GM04504 (cell line): ENCODE measurements at regions not wholly inside any gene's neighbourhood (a gene's known extent, or its start where the extent isn't known, plus 50 kb on each side); places are given as distances from the start of the nearest gene placed in this dataset.

Experiments
- DNase-seq: peaks from one replicate; pipeline ENCODE4 v3.0.0-alpha.2; 2012; ENCODE audit warnings: low read depth

DNA sequence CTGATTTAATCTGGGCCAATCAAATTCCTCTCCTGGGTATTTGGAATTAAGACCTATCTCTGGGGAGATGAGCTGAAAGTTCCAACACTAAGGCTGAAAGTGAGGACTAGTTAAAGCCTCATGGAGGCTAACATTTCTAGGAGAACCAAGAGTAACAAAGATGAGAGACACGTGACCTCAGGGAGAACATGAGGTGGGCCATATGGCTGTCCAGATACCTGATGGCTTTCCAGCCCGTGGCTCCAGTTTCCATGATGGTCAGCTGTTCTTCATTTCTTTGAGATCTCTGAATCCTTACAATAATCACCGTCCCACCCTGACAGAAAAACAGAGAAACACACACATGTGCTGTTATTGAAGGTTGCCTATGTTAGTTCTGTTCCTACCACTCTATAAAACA, 66.1 kb downstream of the LEPR start:
- no peak for DNase-seq

DNA sequence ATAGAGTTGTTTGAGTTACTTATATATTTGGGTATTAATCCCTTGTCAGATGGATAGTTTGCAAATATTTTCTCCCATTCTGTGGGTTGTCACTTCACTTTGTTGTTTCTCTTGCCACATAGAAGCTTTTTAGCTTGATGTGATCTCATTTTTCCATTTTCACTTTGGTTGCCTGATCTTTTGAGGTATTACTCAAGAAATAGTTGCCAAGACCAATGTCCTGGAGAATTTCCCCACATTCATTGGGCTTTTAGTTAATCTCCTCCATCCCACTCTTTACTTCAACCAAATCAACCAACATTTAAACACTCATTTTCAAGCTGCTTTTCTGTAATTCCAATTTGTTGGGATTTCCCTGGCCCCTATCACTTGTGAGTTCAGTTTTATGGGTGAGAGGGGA, 69.0 kb downstream of the LEPR start:
- no peak for DNase-seq

DNA sequence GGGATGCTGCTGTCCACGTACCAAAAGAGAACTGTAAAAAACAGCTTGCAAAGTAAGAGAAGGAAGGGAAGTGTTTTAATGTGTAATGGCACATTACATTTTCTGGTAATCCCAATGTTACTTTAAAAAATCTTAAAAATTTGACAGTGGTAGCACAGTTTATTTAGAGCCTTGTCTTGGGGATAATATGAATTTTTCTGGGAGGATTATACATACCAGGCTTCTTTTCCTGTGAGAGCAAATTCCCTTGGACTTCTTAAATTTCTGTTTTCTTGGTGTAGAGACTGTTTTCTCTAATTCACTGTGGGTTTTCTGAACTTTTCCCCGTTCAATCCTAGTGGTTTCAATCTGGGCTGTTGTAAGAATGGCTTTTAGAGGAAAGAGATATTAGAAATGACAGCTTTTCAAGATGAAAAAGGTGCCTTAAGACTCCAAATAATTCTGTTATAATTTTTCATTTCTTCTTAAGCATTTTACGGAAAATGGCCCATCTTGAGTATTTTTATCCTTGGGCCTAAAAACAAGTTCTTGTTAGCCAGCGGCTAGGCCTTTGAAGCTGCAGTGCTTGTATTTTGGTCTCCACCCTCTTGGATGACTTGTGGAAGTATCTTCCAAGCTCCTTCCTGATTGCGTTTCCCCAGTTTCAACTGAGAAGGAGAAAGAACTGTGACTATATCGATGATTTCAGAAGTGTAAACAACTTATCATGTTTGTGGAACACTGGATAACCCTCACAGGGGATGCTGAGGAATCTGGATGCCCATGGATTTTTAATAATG, 70.0 kb downstream of the LEPR start:
- no peak for DNase-seq

DNA sequence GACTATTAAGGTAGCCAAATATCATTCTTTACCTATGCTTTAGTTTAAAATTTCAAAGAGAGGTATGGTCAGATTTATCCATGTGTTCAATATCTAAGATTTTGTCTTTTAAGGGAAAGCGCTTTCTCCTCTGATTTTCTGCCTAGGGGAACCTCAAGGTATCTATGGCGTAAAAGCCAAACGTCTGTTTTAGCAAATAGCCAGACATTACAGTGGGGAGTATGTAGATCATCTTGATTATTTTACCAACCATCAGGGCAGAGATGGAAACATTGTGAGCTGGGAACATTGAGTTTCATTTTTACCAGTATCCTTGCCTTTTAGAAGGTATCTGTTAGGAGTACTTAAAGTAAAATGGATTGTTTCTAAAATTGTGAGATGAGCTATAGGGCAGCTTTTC, 71.0 kb downstream of the LEPR start:
- DNase-seq = no peak

DNA sequence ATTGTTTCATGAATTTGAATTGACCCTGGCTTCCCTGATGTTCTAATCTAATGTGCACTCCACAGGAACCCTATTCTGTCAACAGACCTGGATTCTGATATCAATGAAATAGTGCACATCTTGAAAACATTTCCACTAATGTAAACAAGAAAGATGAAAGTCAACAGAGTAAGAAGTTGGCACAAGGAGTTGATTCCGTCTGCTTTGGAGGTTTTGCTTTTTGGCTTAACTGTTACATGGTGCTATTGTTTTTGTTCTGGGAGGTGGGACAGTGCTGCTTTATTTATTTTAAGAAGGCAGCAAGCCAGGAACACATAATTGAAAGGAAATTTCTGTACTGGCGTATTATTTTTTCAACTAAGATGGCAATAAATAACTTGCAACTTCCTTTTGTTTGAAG, 73.3 kb downstream of the LEPR start:
- no peak for DNase-seq

DNA sequence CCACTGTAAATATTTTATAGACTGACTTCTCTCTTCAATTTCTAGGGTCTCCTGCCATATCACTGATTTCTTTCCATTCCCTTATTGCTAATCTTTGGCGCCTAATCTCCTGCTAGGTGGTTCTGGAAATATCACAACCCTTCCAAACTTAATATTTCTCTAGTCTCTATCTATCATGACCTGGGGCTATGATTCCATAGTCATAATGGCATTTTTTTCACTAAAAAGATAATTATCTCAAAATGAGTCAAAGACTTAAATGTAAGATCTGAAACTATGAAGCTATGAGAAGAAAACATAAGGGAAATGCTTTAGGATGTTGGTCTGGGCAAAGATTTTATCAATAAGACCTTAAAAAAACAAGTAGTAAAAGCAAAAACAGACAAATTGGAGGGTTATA, 74.2 kb downstream of the LEPR start:
- DNase-seq = no peak

DNA sequence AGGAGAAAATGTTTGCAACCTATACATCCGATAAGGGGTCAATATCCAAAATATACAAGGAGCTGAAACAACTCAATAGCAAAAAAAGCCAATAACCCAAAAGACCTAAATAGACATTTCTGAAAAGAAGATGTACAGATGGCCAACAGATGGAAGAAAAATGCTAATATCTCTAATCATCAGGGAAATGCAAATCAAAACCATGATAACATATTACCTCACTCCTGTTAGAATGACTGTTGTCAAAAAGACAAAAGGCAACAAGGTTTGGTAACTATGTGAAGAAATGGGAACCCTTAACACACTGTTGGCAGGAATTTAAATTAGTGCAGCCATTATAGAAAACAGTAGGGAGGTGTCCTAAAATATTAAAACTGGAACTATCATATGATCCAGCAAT, 74.7 kb downstream of the LEPR start:
- DNase-seq = no peak

DNA sequence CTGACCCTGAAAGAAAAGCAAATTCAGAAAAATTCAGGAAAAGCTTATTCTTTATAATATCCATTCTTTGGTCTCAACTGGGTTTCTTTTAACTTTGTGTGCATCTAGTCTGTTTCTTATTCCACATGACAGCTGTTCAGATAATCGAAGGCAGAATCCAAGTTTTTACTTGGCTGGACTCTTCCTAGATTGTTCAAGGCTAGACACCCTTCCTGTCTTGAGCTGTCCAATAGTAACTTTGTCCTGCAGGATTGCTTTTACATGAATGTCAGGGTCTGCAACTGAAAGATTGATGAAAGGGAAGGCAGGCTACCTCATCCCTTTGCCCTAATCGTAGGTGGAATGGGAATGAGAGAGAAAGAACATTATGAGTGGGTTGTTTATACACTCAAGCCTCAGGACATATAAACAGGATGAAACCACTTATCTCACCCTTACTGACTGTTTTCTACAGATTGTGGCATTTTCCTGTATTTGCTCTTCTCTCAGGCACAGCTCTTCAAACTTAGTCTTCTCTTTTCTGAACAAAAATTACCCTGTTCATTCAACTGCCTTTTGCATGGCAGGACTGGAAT, 76.9 kb downstream of the LEPR start:
- no peak for DNase-seq

DNA sequence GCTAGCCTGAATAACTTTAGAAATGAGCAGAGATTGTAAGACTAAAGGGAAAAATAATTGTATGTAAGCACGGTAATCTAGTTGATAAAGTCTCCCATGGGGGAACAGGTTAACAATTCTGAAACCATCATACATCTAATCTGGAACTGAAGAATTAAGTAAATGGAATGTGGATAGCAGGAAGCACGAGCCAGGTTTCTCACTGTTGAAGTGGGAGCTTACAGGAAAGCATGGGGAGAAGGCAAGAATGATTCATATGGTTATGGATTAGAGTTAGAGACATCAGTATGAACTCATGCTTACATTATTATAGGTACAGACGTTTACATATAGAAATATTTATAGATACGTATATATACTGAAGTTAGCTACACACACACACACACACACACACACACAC, 83.0 kb downstream of the LEPR start:
- no peak for DNase-seq

DNA sequence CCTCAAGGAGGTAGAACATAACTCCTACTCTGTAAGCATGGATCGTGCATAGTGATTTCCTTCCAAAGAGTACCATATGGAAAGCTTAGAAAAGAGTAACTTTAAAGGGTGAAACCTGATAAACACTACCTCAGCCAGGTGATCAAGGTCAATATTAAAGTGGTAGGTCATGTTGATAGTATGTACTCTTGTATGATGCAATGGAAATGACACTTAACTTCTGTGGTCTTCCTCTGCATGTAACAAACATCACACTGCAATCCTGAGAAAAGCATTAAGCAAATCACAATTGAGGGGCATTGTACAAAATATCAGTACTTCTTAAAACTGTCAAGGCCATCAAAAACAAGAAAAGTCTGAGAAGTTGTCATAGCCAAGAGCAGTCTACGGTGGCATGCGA, 83.8 kb downstream of the LEPR start:
- no peak for DNase-seq

DNA sequence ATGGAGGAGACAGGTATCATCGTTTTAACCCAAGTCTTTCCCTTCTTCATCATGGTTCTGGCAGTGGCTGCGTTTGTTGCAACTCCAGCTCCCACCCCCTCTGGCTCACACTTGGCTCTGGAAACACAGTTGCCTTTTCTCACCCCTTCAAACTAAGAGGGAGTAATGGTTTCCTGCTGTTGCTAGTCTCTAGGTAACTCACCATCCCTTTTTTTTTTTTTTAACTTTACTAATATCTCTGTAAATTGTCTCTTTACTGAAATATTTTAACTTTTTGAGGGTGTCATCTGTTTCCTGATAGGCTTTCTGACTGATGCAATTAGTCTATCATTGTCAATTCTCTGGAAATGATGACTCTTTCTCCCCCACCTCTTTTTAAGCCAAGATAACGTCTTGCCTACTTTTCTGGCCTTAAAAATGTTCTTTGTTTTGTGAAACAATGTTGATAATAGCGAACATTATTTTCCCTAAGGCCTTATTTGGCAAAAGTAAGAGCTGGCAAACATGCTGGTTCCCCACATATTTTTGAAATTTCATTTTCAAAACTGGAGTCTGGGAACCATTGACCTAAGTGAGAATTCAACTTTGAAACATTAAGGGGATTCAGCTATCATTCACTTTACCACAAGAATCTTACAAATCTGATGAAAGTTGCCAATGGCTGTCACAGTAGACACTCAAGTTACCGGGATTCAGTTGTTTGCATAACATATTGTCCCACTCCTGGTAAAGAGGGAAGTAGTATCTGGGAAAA, 85.3 kb downstream of the LEPR start:
- peak; percentile 40 for DNase-seq

DNA sequence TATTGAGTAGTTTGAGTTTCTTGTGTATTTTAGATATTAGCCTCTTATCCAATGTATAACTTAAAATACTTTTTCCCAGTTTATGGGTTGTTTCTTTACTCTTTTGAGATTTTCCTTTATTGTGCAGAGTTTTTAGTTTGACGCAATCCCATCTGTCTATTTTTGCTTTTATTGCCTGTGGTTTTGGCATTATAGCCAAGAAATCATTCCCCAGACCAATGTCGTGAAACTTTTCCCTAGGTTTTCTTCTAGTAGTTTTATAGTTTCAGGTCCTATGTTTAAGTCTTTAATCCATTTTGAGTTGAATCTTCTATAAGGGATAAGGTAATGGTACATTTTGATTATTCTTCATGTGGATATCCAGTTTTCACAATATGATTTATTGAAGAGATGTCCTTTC, 87.6 kb downstream of the LEPR start:
- peak; percentile 38 for DNase-seq

DNA sequence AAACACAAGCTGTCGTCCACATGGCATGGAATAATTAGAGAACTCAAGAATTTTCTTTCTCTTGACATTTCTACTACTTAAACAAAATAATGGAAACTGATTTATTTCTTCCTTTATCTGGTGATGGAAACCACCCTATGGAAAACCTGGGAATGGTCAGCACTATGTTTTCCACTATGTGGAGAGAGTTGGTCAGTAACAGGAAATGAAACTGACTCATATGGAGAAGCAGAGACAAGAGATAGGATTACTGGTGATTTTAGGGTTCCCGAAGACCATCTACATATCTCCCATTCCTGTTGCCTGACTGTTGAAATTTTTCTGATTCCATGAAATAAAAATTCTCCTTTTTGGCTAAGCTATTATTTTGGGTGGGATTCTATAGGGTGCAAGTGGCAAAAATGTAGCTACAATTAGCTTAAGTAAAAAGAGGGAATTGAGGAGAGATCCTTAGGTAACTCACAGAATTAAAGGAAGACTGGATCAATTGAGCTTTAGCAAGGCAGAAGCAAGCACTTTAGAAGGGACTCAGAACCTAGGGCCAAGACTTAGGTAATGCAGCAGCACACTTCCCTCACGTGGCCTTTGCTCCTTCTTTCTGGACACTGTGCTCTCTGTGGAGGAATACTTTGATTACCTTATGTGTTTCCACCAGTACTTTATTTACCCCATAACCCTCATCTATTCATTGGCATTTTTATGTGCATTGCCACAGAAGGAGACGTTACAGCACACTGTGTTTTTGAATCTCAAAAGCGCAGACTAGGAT, 89.6 kb downstream of the LEPR start:
- DNase-seq = no peak

DNA sequence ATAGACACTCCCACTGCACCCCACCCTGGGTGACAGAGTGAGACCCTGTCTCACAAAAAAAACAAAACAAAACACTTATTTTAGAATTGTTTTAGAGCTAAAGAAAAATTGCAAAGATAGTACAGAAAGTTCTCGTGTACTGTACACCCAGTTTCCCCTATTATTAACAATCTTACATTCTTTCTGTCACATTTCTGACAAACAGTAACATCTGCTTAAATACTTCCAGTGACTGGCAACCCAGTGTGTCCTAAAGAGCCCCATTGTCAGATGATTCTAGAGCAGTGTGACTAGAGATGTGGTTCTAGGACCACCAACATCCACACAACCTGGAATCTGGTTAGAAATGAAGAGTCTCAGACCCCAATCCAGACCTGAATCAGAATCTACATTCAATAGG, 90.5 kb downstream of the LEPR start:
- no peak for DNase-seq

DNA sequence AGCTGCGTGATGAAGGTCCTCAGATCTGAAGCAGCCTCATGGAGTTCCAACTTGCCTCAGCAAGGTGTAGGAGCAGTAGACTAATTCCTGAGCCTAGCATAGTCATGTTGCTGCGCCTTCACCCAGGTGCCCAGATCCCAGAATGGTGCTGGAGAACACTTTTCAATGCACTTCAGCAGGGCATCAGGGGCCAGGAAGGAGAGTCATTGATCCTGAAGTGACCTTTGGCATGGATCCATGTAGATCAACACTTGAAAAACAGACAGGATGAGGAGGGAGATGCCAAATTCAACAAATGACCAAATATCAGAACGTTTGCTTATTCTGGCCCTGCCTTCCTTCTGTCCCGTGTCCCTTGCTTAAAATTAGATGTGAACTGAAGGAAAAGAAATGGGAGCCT, 91.9 kb downstream of the LEPR start:
- DNase-seq = no peak

DNA sequence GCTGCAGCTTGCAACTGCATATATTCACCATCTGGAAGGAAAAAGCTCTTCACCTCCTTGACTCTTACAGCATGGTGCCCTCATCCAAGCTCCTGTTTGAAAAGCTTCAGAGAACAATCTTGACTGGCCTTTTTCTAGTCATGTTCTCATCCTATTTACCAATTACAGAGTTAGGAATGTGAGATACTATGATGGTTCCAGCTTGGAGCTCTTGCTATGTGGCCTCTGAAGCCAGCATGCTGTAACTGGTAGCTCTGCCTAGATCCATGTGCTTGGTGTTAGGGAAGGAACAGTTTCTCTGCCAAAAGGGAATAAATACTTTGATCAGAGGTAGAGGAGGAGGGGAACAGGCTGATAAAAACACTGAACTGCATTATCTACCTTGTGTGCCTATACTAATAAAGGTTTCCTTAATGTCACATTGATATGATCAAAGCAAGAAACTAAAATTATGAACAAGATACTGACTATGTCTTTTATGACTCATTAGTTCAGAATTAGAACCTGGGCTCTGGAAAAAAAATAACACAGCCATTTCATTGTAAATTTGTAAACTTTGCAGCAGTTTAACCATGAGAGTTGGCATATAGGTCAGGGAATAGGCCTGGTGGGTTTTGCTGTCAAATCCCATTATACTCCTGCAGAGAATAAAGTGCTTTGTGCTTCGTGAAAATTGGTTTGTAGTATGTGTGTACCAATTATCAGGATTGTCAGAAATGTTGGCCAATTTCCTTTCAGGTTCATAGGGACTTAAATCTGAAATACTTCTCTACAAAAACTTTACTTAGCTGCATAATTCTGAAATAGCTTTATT, 92.7 kb downstream of the LEPR start:
- no peak for DNase-seq

DNA sequence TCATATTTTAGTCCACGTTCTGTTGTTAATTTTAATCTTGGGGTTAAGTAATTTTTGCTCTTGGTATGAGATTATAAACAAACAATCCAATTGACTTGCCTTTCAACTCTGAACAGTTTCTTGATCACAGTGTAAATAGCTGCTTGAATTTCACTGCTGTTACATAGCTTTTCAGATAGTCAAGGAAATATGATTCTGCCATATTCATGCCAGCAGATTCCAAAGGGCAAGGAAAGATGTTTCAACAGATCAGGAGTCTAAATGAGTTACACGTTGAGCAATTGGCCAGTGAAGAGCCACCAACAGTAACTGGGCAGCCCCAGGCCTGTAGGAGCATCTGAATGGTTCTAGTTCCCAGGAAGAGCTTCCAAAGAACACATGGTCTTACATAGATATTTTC, 93.6 kb downstream of the LEPR start:
- peak; percentile 54 for DNase-seq

DNA sequence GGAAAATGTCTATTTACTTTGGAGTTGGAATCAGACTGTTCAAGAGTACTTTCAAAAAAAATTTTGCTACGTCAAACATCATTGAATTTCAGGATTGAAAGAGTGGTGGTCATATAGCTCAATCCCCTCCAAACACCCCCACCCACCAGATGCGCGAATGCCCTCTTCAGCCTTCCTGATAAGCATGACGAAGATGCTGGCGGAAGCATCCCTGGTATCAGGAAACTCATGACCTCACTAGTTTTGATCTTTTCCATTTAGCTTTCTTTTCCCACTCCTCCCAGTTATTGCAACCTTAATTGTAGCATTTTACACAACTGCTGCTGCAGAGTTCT, 104.4 kb downstream of the LEPR start:
- DNase-seq = no peak

DNA sequence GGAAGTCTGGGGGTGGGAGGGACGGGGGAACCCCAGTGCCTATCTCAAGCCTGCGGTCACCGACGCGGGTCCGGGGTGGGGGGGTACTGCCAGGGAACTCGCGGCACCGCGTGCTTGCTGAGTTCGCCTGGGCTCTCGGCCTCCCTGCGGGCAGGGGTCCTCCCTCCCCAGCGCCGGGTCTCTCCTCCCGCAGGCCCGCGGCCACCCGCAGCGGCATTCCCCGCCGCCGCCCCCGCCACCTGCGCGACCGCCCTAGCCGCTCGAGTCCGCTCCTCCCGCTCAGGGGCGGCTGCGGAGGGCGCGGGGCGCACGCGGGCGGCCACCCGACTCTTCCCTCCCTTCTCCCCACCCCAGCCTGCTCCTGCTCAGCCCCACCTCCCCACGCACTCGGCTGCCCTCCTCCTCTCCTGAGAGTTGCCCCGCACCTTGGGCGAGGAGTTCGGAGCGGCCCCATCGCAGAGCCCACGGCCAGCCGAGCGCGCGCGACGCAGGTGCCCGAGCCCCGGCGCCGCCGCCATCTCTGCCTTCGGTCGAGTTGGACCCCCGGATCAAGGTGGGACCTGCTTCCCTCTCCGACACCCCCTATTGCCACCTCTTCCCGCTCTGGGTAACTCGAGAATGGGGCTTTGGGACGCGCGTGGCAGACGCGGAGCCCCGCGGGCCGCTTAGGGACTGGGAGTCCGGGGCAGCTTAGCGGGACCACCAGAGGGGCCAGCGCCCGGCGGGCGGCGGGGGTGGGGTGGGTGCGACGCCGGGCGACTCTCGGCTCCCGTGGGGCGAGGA, 105.0 kb downstream of the LEPR start:
- no peak for DNase-seq

DNA sequence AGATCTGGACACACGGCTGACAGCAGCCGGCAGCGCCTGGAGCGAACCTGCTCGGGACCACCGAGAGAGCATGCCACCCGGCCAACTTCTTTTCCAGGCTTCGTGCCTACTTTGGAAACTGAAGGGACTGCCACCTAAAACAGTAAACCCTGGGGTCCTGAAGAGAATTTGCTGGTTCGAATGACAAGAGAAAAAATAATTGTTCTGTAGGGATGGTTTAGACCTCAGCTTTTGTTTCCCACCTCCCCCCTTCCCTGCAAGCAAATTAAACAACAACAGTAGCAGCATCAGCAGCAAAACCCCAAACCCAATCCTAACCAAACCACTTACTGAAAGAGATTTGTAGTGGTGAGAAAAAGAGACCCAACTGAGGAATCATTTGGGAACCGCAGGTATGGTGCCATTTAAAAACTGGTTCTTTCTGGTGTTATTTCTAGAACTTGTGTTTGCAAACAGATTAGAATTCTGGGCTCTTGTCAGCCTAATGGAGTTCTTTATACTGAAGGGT, 105.6 kb downstream of the LEPR start:
- no peak for DNase-seq

DNA sequence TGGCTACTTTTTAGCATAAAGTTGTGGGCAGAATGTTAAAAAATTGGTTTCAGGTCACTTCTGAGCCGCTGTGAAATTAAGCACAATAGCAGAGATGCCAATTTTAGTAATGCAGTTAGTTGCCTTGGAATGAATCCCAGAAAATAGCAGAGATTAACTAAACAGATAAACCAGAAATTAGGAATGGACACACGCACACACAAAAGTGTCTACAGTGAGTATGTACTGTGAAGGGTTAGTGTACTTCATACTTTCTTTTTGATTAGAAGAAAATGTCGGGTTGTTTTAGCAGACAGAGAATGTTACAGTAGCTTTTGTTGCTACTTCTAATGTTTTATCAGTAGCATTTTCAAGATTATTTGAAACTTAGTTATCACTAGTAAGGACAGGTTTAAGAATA, 106.7 kb downstream of the LEPR start:
- DNase-seq = peak; percentile 52
